ENCODE measurements at regions not wholly inside any gene's neighbourhood (a gene's known extent, or its start where the extent isn't known, plus 50 kb on each side); places are given as distances from the start of the nearest gene placed in this dataset.

GRCh38 chr7:70935854-70936253 lies 196.1 kb upstream of the GALNT17 start:
- TF ChIP-seq, protein P1, sequence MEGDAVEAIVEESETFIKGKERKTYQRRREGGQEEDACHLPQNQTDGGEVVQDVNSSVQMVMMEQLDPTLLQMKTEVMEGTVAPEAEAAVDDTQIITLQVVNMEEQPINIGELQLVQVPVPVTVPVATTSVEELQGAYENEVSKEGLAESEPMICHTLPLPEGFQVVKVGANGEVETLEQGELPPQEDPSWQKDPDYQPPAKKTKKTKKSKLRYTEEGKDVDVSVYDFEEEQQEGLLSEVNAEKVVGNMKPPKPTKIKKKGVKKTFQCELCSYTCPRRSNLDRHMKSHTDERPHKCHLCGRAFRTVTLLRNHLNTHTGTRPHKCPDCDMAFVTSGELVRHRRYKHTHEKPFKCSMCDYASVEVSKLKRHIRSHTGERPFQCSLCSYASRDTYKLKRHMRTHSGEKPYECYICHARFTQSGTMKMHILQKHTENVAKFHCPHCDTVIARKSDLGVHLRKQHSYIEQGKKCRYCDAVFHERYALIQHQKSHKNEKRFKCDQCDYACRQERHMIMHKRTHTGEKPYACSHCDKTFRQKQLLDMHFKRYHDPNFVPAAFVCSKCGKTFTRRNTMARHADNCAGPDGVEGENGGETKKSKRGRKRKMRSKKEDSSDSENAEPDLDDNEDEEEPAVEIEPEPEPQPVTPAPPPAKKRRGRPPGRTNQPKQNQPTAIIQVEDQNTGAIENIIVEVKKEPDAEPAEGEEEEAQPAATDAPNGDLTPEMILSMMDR (IDR thresholded peaks at IDR 0.05), result no peak
- TF ChIP-seq POLR2A (IDR thresholded peaks at IDR 0.05), result no peak
